NCI-H1930 (cell line): ENCODE measurements at regions not wholly inside any gene's neighbourhood (a gene's known extent, or its start where the extent isn't known, plus 50 kb on each side); places are given as distances from the start of the nearest gene placed in this dataset.

Source experiments
- DNase-seq, 2 experiments: peaks; one replicate each; lab custom pipeline; 2025; lab: John Stamatoyannopoulos, UW

DNA sequence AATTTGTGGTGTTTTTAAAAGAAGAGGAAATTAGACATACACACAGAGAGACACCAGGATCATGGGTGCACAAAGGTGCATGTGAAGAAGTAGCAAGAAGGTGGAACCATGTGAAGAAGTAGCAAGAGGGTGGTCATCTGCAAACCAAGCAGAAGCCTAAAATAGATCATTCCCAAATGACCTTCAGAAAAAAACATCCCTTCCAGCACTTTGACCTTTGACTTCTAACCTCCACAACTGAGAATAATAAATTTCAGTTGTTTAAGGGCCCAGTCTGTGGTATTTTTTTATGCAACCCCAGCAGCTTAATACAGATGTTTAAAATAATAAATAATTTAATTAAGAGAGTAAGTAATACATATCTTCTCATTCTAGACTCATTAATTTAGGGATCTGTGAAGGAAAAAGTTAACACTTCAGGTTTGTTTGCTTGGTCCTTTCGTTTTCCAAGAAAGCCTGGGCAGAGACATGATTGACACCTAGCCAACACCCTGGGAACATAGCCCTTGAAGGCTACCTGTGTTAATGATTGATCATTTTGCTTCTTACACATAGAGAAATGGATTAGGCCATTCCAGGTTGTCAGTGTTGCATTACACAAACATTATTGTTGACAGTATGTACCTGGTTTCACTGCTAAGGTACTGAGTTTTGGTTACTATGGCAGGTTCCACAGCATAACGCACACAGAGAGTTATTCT is 1331.2 kb upstream of the GBE1 start:
- DNase-seq, result no peak

DNA sequence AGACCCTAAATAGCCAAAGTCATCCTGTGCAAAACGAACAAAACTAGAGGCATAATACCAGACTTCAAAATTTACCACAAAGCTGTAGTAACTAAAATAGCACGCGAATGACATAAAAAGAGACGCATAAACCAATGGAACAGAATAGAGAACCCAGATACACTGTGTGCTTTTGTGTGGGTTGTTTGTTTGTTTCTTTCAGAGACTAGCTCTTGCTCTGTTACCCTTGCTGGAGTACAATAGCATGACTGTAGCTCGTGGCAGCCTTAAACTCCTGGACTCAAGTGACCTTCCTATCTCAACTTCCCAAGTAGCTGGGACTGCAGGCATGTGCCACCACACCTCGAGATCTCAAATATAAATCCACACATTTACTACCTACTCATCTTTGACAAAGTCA is 1314.6 kb upstream of the GBE1 start:
- DNase-seq, result no peak

DNA sequence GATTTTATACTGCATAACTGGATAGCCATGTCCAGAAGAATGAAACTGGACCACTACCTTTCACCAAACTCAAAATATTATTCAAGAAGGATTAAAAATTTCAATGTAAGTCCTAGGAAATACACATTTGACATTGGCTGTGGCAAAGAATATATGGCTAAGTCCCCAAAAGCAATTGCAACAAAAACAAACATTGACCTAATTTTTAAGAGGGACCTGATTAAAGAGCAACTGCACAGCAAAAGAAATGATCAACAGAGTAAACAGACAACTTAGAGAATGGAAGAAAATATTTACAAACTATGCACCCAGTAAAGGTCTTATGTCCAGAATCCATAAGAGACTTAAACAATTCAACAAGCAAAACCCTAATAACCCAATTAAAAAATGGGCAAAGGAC is 1313.0 kb upstream of the GBE1 start:
- DNase-seq, result no peak

DNA sequence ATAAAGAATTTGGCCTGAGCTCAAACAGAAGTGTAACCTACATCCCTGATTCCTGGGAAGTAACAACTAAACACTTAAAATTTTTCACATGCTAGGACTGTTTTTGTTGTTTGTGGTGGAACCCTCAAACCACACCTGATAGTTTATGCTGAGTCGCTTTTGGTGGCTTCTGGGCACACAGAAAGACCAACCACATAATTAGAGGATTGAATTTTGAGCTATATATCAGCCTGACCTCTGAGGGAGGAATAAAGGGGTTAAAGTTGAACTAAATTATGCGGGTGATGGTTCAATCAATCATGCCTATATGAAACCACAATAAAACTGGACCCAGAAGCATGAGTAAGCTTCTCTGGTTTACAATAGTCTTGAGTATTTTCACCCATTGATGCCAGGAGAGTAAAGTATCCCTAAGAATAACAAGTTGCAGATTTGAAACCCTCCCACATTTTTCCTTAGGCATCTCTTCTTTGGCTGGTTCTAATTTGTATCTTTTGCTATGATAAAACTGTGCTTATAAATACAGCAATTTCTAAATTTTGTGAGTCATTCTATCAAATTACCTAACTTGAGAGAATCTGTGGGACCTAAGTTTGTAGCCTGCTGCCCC is 1304.5 kb upstream of the GBE1 start:
- DNase-seq, result no peak

DNA sequence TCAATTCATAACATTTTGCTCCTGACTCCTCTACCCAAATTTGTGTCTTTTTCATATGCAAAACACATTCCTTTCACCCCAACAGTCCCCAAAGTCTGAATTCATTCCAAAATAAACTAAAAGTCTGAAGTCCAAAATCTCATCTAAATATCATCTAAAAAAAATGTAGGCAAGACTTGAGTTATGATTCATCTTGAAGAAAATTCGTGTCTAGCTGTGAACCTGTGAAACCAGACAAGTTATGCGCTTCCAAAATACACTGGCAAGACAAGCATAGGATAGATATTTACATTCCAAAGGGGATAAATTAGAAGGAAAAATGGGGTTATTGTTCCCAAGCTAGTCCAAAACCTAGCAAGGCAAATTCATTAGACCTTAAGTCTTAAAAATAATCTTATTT is 1302.0 kb upstream of the GBE1 start:
- no peak for DNase-seq

DNA sequence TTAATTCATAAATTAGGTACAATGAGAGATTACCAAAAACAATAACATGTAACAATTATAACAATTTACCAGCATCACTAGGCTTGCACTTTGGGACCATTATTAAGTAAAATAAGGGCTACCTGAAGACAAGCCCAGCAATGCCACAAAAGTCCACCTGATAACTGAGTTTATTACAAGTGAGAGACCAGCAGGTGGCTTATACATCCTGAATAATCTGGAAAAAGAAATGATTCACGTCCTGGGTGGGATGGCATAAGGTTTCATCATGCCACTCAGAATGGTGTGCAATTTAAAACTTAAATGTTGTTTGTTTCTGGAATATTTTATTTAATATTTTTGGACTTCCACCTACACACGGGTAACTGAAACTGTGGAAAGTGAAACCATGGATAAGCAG is 1287.1 kb upstream of the GBE1 start:
- DNase-seq, result no peak

DNA sequence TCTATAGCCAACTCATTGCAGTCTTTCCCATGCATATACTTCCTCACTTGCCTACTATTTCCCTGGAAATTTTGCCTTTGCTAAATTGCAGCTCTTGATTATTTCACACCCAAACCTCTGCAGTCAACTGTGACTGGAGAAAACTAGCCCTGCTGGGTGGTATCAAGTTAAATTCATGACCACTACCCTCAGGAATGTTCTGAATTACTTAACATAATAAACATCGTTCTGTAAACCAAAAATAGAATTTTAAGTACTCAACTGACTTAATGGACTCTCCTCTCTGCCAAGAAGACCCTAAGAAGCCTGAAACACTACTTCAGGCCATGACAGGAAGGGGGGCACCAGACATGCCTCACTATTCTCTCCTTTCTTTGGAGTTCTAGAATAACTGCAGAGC is 1278.0 kb upstream of the GBE1 start:
- no peak for DNase-seq

DNA sequence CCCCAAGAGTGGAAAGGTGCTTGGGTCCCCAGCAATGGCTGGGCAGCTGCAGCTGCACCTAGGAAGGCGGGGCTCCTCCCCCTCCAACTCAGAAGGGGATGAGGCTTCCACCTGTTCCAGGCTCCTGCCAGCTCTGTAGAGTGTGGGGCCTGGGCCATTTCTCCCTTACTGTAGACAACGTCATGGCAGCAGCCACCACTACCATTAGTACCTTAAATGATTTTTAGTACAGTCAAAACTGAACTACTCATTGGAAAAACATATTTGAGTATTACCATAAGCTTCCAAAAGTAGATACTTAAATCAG is 1274.2 kb upstream of the GBE1 start:
- DNase-seq, result no peak

DNA sequence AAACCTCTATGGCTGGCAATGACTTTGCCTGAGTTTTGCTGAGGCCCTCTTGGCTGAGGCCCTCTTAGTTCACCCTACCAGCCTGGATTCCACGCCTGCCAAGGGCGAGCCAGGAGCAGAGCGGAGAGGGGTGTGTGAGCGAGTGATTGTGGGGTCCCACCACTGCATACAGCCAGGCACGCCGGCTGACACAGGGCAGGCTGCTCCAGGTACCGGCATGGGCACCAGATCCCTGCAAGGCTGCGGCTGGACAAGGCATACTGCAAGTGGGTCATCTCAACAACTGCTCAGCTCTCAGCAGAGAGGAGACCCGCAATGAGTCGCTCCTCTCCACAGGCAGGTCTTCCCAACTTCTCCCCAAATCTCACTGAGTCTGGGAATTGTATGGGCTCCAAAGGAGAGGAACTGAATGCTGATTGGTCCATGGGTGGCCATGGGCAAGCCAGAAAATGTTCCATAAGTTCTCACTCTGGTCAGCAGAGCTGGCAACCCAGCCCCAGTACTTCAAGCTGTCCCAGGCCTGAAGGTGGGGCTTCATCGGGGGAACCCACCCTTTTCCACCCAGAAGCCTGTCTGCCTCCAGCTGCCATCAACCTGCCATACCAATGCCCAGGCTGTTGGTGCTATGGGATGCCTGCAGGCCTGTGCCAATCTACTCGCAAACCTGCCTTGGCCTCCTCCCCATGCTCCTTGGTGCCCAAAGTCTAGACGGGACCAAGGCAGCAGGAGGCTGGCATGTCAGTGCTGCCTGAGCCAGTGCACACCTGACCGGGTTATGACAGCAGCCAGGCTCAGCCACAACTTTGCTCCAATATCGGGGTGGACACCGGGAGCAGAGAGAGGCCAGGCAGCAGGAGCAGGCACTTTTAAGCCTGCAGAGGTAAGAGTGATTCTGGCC is 1273.6 kb upstream of the GBE1 start:
- DNase-seq, result no peak

DNA sequence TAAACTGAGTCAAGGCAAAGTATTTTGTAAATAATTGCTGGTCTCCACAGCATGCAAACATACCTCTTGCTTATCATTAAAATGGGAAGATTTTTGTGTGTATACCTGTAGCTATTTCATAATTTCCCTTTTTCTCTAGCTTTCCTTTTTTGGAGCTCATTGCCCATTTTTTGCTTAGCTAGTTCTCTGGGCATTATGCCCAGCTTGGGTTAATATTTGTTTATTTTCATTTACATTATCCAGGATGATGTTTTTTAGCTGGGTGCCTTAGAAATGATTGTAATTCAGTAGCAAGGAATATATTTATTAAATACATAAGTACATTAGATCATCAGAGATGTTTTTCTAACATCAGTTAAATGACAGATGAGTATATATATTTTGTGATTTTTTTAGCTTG is 1271.7 kb upstream of the GBE1 start:
- no peak for DNase-seq

DNA sequence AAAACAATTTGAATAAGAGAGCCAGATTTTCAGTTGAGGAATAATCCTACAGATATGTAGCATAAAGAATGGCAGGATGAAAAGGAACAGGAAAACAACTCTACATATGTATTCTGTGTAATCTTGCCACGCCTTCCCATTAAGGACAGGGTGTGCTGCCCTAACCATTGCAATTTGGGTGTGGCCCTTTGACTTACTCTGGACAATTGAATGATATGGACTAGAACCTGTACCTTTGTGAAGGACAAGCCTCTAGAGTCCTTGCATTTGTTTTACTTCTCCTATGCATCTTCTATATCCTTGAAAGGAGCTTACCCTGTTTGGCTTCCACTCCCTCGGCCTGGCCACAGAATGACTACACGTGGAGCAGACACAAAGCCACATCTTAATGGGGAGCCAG is 1261.6 kb upstream of the GBE1 start:
- no peak for DNase-seq

DNA sequence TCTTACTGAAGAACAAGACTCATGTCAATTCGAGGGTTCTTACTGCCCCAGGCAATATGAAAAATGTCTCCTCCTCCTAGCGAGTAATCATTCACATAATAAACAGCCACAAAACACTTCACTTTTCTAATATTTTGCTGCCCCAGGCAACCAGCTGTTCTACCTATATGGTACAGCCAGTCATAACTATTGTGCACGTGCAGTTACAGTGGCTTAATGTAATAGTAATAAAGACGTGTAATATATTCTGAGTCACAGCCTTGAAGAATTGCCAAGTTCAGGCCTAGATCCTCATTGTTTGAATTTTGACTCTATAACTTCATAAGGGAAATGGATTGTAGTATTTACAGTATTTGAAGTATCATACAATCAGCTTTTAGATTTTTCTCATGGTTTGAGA is 1250.0 kb upstream of the GBE1 start:
- no peak for DNase-seq

DNA sequence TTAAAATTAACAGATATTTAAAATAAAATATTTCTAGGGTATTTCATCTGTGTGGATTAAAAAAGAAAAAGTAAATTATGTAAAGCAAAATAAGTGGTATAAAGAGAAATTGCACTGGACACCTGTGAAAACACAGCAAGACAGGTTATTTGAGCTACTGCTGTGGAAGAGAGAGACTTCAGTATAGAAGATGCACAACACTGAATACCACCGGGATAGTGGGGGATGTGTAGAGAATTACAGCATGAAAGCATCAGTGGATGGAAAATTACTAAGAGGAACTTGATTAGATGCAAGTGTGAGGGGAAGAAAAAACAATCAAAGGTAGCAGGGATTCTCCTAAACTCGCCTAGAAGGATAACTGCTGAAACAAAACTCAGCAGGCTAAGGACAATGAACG is 1242.5 kb upstream of the GBE1 start:
- DNase-seq, result no peak

DNA sequence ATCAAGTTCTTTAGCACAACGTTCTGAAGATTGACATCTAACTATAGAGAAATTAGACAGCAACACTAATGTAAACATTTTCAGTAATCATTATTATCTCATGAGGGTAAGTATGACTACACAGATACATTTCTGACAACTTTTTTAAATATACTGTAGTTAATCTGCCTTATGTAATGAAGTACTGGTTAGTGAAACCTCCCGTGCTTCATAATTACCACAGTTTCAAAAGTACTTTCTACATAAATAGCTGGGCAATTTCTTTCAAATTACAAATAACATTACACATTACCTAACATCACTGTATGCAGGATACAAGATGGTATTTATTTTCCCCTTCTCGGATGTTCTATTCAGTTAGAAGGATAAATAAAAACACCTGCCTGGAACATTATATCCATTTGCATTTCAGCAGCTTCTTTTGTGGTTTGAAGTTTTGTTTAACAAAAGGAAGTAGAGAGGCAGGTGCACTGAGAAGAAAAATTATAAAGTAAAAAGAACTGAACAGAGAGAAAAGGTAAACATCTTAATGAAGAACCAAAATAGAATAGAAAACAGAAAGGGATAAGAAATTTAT is 1241.5 kb upstream of the GBE1 start:
- peak; percentile 72 to 76 for DNase-seq

DNA sequence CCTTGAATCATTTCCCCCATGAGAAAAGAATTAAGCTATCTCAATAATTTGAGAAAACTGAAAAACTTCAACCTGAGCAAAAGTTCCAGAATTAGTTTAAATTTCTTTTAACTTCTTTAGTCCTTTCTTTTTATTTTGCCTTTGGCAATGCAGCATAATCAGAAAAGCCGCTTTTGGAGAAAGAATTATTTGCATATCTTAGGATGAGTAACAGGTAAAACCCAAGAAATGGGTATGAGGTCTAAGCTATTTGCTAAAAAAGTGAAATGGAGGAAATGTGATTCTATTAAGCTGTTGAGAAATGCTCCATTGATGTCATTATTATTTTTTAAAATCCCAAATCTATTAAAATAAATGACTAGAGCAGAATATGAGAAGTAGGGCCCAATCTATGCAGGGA is 1238.3 kb upstream of the GBE1 start:
- DNase-seq, result no peak

DNA sequence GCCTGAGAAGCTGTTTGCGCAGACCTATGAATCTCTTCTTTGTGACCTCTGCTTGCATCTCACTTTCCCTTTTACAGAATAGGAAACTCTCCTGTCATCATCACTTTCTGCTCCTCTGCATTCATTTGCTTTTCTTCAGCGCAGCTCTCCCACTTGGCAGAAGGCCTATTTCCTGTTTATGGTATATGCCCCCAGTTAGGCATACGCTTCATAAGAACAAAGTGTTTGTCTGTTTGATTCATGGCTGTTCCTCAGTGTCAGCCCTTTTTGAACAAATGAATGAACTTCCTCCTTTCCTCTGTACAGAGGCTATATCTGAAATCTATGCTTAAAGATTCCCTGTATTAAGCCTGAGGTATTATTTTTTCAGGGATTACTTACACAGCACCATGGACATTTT is 1216.9 kb upstream of the GBE1 start:
- no peak for DNase-seq

DNA sequence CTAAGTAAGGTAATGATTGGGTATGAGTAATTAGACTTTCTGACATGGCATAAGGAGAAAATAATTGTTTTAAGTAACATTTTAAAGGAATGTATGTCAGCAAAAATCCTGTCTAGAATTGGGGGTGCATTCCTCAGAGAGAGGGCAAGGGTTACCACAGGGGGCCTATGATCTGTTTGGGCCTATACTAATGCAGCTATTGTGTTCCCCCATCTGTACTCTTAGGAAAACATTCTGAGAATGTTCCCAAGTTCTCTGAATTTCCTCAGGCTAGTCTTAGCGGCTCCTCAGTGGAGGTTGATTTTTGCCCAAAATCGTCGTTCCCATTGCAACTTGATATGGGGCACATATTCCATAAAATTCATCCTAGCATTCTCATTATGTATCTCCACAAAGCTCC is 1216.4 kb upstream of the GBE1 start:
- DNase-seq, result no peak

DNA sequence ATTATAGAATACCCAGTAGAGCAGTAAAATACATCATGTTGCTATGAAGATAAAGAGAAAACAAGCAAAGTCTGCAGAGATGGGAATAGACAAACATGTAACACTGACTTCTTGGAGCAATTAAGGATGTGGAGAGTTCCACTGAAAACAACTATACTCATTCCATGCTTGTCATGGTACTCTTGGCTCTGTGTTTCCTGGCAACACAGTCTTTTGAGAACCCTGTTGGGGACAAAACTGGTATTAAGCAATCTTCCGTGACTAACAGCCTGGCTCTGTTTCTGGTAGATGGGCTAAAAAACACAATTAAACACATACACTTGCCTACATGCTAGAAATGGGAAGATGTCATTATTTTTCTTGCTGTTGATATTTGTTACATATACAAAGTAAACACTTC is 1212.3 kb upstream of the GBE1 start:
- DNase-seq, result no peak

DNA sequence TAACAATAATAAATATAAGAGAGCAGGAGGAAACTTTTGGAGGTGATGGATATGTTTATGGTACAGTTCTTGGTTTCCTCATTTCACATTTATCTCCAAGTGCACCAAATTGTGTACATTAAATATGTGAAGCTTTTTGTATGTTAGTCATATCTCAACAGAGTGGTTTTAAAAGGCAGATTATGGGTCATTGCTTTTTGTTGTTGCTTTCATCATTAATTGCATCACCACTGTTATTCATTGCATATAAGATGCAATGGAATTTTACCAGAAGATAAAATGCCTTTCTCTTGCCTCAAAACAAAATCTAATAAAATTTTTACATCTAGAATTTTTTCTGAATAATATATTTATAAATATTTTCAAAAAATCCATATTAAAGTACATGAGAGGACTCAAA is 1198.9 kb upstream of the GBE1 start:
- no peak for DNase-seq

DNA sequence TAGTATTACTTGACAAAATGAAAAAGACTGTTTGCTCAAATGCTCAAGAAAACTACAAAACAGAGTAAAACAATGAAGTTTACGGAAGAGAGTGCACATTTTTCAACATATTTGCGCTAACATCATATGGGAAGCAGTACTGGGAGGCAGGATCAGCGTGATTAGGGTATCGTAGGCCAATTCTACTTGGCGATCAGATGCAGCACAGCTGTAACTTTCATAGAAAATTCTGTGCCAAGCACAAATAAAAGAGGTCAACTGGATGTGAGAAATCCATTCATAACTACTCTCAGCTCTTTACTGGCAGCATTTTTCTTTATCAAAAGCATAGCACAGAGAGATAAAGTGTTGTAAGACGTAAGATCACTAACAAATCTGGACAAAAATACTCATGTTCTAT is 1196.3 kb upstream of the GBE1 start:
- DNase-seq, result no peak

DNA sequence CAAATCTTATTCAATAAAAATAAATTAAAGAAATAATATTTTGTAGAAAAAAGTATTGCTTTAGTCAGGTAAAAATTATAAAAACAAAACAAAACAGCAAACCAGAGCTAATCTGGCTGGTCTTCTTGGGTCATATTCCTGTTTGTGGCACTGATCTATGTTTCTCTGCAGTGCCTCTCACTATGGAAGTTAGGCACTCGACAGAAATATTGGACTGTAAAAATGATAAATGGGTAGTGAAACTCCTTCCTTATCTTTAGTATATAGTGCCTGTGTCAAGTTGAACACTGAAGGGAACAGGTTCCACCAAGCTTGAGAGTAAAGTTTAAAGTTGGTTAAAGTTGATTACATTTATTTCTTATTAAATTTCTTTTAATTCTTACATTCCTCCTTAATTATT is 1195.6 kb upstream of the GBE1 start:
- DNase-seq, result no peak

DNA sequence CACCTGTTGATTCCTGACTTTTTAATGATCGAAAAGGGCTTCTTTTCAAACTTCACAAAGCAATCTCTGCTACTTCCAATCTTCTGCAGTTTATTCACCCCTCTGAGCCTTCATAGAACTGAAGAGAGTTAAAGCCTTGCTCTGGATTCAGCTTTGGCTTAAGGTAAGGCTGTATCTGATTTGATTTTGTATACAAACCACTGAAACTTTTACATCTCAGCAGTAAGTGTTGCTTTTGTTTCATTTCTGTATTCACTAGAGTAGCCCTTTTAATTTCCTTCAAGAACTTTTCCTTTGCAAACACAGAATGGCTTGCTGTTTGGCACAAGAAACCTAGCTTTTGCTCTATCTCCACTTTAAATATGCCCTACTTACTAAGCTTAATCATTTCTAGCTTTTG is 1193.0 kb upstream of the GBE1 start:
- no peak for DNase-seq

DNA sequence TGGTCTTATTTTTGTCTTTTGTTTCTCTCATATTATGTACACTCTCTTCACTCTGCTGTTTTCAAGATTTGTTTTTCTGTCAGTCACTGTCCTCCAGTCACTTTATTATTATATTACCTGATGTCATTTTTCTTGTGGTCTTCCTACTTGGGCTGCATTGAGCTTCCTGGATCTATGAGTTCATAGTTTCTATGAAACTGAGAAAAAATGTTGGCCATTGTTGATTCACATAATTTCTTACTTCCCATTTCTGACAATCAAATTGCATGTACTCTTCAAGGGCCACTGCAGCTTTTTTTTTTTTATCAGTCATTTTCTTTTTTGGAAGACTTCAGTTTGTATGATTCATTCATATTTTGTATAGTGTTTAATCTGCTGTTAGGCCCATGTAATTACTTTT is 1180.6 kb upstream of the GBE1 start:
- DNase-seq, result no peak
